ENCODE measurements at regions not wholly inside any gene's neighbourhood (a gene's known extent, or its start where the extent isn't known, plus 50 kb on each side); places are given as distances from the start of the nearest gene placed in this dataset.

DNA sequence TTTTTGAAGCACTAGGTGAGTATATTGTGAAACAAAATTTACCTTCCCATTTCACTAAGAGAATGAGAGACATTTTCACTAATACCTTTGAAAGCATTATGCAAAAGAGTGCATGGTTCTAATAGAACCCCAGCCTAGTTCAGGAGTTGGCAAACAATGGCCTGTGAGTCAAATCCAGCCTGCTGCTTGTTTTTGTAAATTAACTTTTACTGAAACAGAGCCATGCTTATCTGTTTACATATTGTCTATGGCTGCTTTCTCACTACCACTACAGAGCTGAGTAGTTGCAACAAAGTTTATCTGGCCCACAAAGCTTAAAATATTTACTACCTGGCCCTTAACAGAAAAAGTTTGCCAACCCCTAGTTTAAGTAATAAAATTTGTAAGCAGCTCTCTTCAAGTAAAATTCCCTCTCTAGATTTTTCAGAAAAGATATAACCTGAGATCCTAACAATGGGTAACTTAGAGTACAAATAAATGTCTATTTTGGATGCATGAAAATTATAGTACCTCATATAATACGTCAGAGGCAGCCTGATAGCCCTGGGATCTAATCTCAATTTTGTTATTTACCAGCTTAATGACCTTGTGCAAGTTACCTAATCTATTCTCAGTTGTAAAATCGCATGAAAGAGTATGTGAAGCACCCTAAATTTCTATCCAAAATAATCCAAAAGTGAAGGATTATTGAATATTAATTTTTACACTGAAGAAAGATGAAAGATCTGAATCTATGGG, 50.7 kb upstream of the ARL15 start:
- H3K4me3 ChIP-seq (ENCODE audit: low read depth, low read length): no peak overlapping the region
- TF ChIP-seq, protein P1, sequence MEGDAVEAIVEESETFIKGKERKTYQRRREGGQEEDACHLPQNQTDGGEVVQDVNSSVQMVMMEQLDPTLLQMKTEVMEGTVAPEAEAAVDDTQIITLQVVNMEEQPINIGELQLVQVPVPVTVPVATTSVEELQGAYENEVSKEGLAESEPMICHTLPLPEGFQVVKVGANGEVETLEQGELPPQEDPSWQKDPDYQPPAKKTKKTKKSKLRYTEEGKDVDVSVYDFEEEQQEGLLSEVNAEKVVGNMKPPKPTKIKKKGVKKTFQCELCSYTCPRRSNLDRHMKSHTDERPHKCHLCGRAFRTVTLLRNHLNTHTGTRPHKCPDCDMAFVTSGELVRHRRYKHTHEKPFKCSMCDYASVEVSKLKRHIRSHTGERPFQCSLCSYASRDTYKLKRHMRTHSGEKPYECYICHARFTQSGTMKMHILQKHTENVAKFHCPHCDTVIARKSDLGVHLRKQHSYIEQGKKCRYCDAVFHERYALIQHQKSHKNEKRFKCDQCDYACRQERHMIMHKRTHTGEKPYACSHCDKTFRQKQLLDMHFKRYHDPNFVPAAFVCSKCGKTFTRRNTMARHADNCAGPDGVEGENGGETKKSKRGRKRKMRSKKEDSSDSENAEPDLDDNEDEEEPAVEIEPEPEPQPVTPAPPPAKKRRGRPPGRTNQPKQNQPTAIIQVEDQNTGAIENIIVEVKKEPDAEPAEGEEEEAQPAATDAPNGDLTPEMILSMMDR (conservative IDR thresholded peaks at IDR 0.05; ENCODE audit: low read depth, low read length): no peak
- DNase-seq (ENCODE audit: low read depth): no peak
